Muscle layer of colon (tissue), 2 donors: ENCODE measurements at regions not wholly inside any gene's neighbourhood (a gene's known extent, or its start where the extent isn't known, plus 50 kb on each side); places are given as distances from the start of the nearest gene placed in this dataset.
"Not testable (repeated sequence)": the region's sequence is repeated elsewhere in the genome, so short reads cannot be mapped to it uniquely, and the experiment has no call there.

Experiments used
- H3K27ac ChIP-seq: one replicate; pipeline ENCODE4 v1.7.0; 2013; ENCODE audit warnings: low read depth, mild to moderate bottlenecking, low read length, moderate library complexity
- H3K27me3 ChIP-seq, 2 donors: one replicate each; pipeline ENCODE4 v1.7.0; 2013; ENCODE audit warnings: low read length in 2 of 2, mild to moderate bottlenecking in 2 of 2; ENCODE audit not compliant: insufficient read depth in 2 of 2, control insufficient read depth in 1 of 2
- H3K36me3 ChIP-seq: one replicate; pipeline ENCODE4 v1.7.0; 2013; ENCODE audit warnings: mild to moderate bottlenecking, low read length; ENCODE audit not compliant: insufficient read depth
- H3K4me1 ChIP-seq: one replicate; pipeline ENCODE4 v1.7.0; 2013; ENCODE audit warnings: mild to moderate bottlenecking, low read length; ENCODE audit not compliant: insufficient read depth
- H3K4me3 ChIP-seq, 2 donors: one replicate each; pipeline ENCODE4 v1.7.0; 2013; ENCODE audit warnings: low read length in 2 of 2, low read depth in 1 of 2, mild to moderate bottlenecking in 1 of 2, moderate library complexity in 1 of 2
- H3K9ac ChIP-seq: one replicate; pipeline ENCODE4 v1.7.0; 2013; ENCODE audit warnings: low read length
- H3K9me3 ChIP-seq: one replicate; pipeline ENCODE4 v1.7.0; 2013; ENCODE audit warnings: mild to moderate bottlenecking, low read length
- donor health status: abdominal sarcoma.
- donor health status: Adenocarcinoma of cecum.

DNA sequence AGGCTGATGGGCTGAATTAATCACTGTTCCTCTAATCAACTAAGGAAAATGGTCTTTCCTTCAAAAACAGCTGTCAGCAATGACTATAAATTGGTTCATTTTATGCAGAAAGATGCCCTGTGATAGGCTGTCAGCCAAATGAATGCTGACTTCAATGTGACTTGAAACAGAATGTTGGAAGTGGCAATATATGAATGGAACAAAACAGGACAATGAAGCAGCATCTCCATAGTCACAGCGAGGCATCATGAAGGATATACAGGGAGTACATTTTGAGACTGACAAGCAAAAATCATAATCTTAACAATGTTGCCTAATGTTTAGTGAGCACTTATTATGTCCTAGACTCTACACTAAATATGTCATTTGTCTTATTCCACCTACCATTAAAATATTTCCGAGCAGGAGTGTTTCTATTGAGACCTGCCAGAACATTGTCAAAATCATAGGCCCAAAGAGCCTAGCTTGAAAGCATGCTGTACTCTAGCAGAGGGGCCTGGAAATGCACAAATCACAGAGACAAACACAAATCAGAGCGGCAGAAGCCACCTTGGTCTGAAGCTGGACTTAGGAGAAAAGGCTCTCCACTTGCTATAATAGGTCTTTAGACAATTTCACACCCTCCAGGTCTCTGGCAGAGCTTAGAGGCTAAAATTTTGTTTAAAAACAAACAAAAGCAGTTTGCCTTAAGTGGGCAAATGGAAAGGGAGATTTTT, 63.3 kb downstream of the FAM50B start:
- no peak overlapping the region for H3K4me3 ChIP-seq
- H3K27me3 ChIP-seq, result no peaks in the 10 kb centered on the region
- no peaks in the 10 kb centered on the region for H3K9me3 ChIP-seq
- H3K27ac ChIP-seq, result peak overlapping the region; percentile 69
- H3K4me1 ChIP-seq, result peaks cover 31% of the 10 kb centered on the region
- H3K9ac ChIP-seq, result no peak overlapping the region
- no peaks in the 10 kb centered on the region for H3K36me3 ChIP-seq

- no peak overlapping the region for H3K9ac ChIP-seq
- no peaks in the 10 kb centered on the region for H3K36me3 ChIP-seq
- no peaks in the 10 kb centered on the region for H3K27me3 ChIP-seq
- no peak overlapping the region for H3K4me3 ChIP-seq
- H3K27ac ChIP-seq, result peak overlapping the region; percentile 69
- no peaks in the 10 kb centered on the region for H3K9me3 ChIP-seq
- H3K4me1 ChIP-seq, result peaks cover 31% of the 10 kb centered on the region
Measured at GRCh38 chr6:3913077-3913957, 64.1 kb downstream of the FAM50B start.

GRCh38 chr6:3913958-3914337, 64.8 kb downstream of the FAM50B start:
- Histone ChIP-seq H3K9ac (no peak overlapping the region), H3K4me1 (peaks cover 31% of the 10 kb centered on the region), H3K27ac (no peak overlapping the region), H3K9me3 (no peaks in the 10 kb centered on the region), H3K36me3 (no peaks in the 10 kb centered on the region), H3K4me3 (no peak overlapping the region), H3K27me3 (no peaks in the 10 kb centered on the region)

DNA sequence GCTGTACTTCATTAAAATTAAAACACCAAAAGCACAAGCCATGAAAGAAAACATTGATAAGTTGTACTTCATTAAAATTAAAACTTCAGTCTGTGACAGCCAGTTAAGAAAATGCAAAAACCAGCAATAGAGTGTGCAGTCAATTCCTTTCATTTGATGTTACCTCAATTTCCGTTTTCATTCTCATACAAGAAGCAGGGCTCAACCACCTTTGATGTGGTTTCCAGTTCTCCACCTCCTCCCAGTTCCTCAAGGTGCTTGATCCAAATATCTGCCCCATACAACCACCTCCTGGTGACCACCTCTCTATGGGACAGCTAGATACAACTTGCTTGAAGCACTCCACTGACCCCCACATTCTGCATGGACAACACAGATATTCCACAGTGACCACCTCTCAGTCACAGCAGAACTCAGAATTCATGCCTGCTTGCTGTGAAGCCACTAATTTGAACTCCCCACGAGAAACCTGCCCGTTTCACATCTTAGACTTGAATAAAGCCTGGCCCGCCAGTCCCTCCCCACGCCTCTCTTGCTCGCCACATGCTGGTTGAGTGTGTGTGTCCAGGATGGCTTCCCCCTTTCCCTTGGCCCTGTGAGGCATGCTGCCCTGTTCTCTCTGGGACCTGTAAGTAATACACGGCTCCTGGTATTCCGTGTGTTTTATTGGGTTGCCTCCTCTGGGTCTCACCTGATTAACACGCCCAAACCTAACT, 66.1 kb downstream of the FAM50B start:
- H3K4me3 ChIP-seq, result no peak overlapping the region
- no peak overlapping the region for H3K27ac ChIP-seq
- H3K4me1 ChIP-seq, result peaks cover 31% of the 10 kb centered on the region

GRCh38 chr6:3916211-3916610, 67.0 kb downstream of the FAM50B start:
- Histone ChIP-seq H3K4me1 (peaks cover 30% of the 10 kb centered on the region), H3K36me3 (no peaks in the 10 kb centered on the region), H3K4me3 (no peak overlapping the region)

More for the DNA sequence above, 66.1 kb downstream of the FAM50B start:
- Histone ChIP-seq H3K9me3 (no peaks in the 10 kb centered on the region), H3K27me3 (no peaks in the 10 kb centered on the region), H3K36me3 (no peaks in the 10 kb centered on the region), H3K9ac (no peak overlapping the region)

DNA sequence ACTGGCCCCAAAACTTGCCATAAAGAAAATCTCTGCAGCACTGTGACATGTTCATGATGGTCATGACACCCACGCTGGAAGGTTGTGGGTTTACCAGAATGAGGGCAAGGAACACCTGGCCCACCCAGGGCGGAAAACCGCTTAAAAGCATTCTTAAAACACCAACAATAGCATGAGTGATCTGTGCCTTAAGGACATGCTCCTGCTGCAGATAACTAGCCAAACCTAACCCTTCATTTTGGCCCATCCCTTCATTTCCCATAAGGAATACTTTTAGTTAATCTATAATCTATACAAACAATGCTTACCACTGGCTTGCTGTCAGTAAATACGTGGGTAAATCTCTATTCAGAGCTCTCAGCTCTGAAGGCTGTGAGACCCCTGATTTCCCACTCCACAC, 67.6 kb downstream of the FAM50B start:
- H3K27me3 ChIP-seq, H3K27ac ChIP-seq: not testable (repeated sequence)

More at GRCh38 chr6:3916211-3916610, 67.0 kb downstream of the FAM50B start:
- Histone ChIP-seq H3K27ac (no peak overlapping the region), H3K27me3 (no peaks in the 10 kb centered on the region), H3K9me3 (no peaks in the 10 kb centered on the region), H3K9ac (no peak overlapping the region)

GRCh38 chr6:3918469-3918868, 69.3 kb downstream of the FAM50B start:
- H3K4me3 ChIP-seq, result no peak overlapping the region
- H3K36me3 ChIP-seq, result no peaks in the 10 kb centered on the region
- no peak overlapping the region for H3K27ac ChIP-seq
- no peaks in the 10 kb centered on the region for H3K27me3 ChIP-seq
- H3K9me3 ChIP-seq, result no peaks in the 10 kb centered on the region
- H3K9ac ChIP-seq, result no peak overlapping the region
- peaks cover 8% of the 10 kb centered on the region for H3K4me1 ChIP-seq

More for the DNA sequence above, 67.6 kb downstream of the FAM50B start:
- not testable (repeated sequence) for H3K4me3 ChIP-seq, H3K36me3 ChIP-seq, H3K9ac ChIP-seq, H3K9me3 ChIP-seq
- peaks cover 25% of the 10 kb centered on the region for H3K4me1 ChIP-seq

DNA sequence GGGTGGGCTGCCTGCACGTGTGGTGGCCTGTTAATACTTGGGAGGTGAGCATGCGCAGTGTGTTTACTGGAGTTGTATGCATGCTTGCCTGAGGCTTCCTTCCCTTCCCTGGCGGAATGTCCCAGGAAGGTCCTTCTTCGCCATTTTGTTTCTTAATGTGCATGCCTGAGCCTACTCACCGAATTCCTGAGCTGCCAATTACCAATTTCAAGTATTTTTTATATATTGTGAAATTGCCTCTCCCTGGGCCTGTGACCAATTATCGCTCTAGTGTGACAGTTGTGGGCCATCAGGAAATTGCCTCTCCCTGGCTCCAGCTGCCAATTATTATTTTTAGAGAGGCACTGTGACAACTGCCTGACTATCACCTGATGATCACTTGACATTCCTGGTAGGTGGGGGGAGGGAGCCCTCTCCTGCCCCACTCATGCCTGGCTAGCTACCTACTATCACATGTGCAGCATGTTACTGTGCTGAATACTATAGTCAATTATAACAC, 70.0 kb downstream of the FAM50B start:
- no peak overlapping the region for H3K4me3 ChIP-seq
- no peak overlapping the region for H3K27ac ChIP-seq
- H3K9ac ChIP-seq, result no peak overlapping the region
- H3K36me3 ChIP-seq, result no peaks in the 10 kb centered on the region
- H3K9me3 ChIP-seq, result no peaks in the 10 kb centered on the region
- peaks cover 3% of the 10 kb centered on the region for H3K4me1 ChIP-seq
- no peaks in the 10 kb centered on the region for H3K27me3 ChIP-seq

GRCh38 chr6:3919849-3920248, 70.7 kb downstream of the FAM50B start:
- Histone ChIP-seq H3K36me3 (no peaks in the 10 kb centered on the region), H3K27me3 (no peaks in the 10 kb centered on the region), H3K9ac (no peak overlapping the region), H3K27ac (no peak overlapping the region), H3K4me3 (no peak overlapping the region), H3K9me3 (no peaks in the 10 kb centered on the region), H3K4me1 (no peaks in the 10 kb centered on the region)

GRCh38 chr6:3920321-3920720, 71.1 kb downstream of the FAM50B start:
- no peak overlapping the region for H3K4me3 ChIP-seq
- no peak overlapping the region for H3K27ac ChIP-seq
- no peaks in the 10 kb centered on the region for H3K27me3 ChIP-seq
- H3K36me3 ChIP-seq, result no peaks in the 10 kb centered on the region
- no peaks in the 10 kb centered on the region for H3K4me1 ChIP-seq
- no peak overlapping the region for H3K9ac ChIP-seq
- no peaks in the 10 kb centered on the region for H3K9me3 ChIP-seq

DNA sequence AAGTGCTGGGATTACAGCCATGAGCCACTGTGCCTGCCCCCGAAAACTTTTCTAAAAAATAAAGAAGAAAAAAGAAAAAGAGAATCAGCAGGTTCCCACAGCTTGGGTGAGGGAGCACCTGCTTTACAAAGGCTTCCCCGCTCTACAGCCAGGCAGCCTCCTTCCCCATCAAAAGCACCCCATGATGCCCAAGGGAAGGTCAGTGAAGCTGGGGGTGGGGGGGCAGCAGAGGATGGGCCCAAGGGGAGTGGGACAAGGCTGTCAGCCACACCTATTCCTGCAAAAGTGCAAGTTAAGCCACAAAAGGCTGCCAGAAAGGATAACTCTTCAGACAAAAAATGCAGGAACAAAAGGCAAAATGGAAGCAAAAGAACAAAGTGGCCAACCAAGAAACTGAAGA, 72.5 kb downstream of the FAM50B start:
- Histone ChIP-seq H3K4me3 (no peak overlapping the region), H3K27ac (no peak overlapping the region), H3K9me3 (no peaks in the 10 kb centered on the region), H3K9ac (no peak overlapping the region), H3K4me1 (no peaks in the 10 kb centered on the region), H3K36me3 (no peaks in the 10 kb centered on the region), H3K27me3 (no peaks in the 10 kb centered on the region)
